GM12872 (cell line): ENCODE measurements at regions not wholly inside any gene's neighbourhood (a gene's known extent, or its start where the extent isn't known, plus 50 kb on each side); places are given as distances from the start of the nearest gene placed in this dataset.

Experiments
- TF ChIP-seq, protein P1 (sequence below): IDR thresholded peaks from 3 replicates; pipeline ENCODE4 v1.5.1; 2011; ENCODE audit warnings: low read depth, mild to moderate bottlenecking, low read length, moderate library complexity; ENCODE audit not compliant: insufficient read depth

GRCh38 chr11:80085563-80085962, 644.7 kb upstream of the TENM4 start:
- TF ChIP-seq, protein P1, sequence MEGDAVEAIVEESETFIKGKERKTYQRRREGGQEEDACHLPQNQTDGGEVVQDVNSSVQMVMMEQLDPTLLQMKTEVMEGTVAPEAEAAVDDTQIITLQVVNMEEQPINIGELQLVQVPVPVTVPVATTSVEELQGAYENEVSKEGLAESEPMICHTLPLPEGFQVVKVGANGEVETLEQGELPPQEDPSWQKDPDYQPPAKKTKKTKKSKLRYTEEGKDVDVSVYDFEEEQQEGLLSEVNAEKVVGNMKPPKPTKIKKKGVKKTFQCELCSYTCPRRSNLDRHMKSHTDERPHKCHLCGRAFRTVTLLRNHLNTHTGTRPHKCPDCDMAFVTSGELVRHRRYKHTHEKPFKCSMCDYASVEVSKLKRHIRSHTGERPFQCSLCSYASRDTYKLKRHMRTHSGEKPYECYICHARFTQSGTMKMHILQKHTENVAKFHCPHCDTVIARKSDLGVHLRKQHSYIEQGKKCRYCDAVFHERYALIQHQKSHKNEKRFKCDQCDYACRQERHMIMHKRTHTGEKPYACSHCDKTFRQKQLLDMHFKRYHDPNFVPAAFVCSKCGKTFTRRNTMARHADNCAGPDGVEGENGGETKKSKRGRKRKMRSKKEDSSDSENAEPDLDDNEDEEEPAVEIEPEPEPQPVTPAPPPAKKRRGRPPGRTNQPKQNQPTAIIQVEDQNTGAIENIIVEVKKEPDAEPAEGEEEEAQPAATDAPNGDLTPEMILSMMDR: no peak

DNA sequence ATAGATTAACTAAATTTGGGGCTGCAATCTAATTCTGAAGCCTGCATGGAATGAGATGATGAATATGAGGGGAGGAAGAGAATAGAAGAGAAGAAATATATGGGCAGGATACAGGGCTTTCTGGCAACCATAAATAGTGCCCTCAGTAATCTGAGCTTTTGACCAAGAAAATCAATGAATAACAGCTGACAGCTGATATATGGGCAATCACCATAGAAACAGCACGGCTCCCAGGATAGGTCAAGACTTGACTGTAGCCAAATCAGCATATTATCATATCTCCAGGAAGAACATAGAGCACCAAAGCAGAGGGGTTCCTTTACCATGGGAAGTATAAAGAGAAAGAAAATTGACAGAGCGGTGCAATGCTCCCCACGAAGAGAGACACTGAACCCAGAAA, 643.8 kb upstream of the TENM4 start:
- TF ChIP-seq, protein P1: no peak

GRCh38 chr11:80083531-80083951, 642.7 kb upstream of the TENM4 start:
- TF ChIP-seq, protein P1: no peak

DNA sequence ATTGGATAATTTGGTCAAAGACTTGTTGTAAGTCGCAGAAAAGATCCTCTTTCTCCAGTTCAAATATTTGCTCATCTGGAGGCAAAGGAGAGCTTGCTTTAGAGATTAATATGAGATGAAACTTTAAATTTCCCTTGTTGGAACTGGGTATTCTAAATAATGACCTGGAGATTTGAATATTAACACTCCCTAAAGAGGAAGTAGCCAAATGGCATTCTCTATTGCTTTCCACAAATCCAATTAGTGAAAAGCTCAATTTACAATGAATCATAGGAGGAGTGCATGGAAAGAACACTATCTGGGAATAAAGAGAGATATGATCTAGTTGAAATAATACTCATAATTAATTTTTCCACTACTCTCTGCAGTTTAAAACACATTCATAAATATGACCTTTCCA, 641.6 kb upstream of the TENM4 start:
- TF ChIP-seq, protein P1: no peak

GRCh38 chr11:80077113-80077512, 636.3 kb upstream of the TENM4 start:
- TF ChIP-seq, protein P1: no peak

GRCh38 chr11:80074837-80075236, 634.0 kb upstream of the TENM4 start:
- TF ChIP-seq, protein P1: no peak

GRCh38 chr11:80066291-80066690, 625.5 kb upstream of the TENM4 start:
- TF ChIP-seq, protein P1: no peak

GRCh38 chr11:80065086-80065485, 624.3 kb upstream of the TENM4 start:
- TF ChIP-seq, protein P1: no peak
